OCI-LY3 (cell line): ENCODE measurements at regions not wholly inside any gene's neighbourhood (a gene's known extent, or its start where the extent isn't known, plus 50 kb on each side); places are given as distances from the start of the nearest gene placed in this dataset.

Experiments used
- H2AFZ ChIP-seq: fragments of 200-600, 300-600 bp; shearing (Covaris generic); 2 replicates; pipeline ENCODE4 v1.6.0; 2014; ENCODE audit warnings: antibody characterized with exemption, low read depth, low read length
- H3K27ac ChIP-seq: fragments of 200-600, 300-600 bp; sonication (generic); 2 replicates; pipeline ENCODE4 v1.5.1; 2014; ENCODE audit warnings: mild to moderate bottlenecking, low read length, moderate library complexity, mixed read lengths
- H3K27me3 ChIP-seq: fragments of 200-600, 300-600 bp; sonication (generic); 2 replicates; pipeline ENCODE4 v1.6.1; 2014; ENCODE audit warnings: low read depth, low read length, mixed read lengths
- H3K36me3 ChIP-seq: fragments of 200-600, 300-600 bp; sonication (generic); replicated peaks from 2 replicates; pipeline ENCODE3; 2014; ENCODE audit warnings: low read depth, low read length, mixed read lengths
- H3K4me1 ChIP-seq: fragments of 300-600, 200-600 bp; sonication (generic); 2 replicates; pipeline ENCODE4 v1.6.1; 2014; ENCODE audit warnings: low read length, mixed read lengths
- H3K4me2 ChIP-seq: fragments of 200-600, 300-600 bp; sonication (generic); 2 replicates; pipeline ENCODE4 v1.6.1; 2014; ENCODE audit warnings: low read length, mixed read lengths
- H3K4me3 ChIP-seq: fragments of 300-600, 200-600 bp; sonication (generic); 2 replicates; pipeline ENCODE4 v1.5.1; 2014; ENCODE audit warnings: antibody characterized with exemption, mild to moderate bottlenecking, low read length, moderate library complexity
- H3K79me2 ChIP-seq: fragments of 300-600, 200-600 bp; shearing (Covaris generic); 2 replicates; pipeline ENCODE4 v1.6.1; 2014; ENCODE audit warnings: mild to moderate bottlenecking, low read length, mixed read lengths
- H3K9ac ChIP-seq: fragments of 300-600, 200-600 bp; shearing (Covaris generic); 2 replicates; pipeline ENCODE4 v1.6.0; 2014; ENCODE audit warnings: mild to moderate bottlenecking, low read length, moderate library complexity
- H3K9me3 ChIP-seq: fragments of 200-600, 300-600 bp; shearing (Covaris generic); 2 replicates; pipeline ENCODE4 v1.6.1; 2014; ENCODE audit warnings: low read length, mixed read lengths; ENCODE audit not compliant: insufficient read depth
- H4K20me1 ChIP-seq: fragments of 200-600, 300-600 bp; sonication (generic); 2 replicates; pipeline ENCODE4 v1.6.1; 2016; ENCODE audit warnings: low read length, mixed read lengths; ENCODE audit not compliant: insufficient read depth
- EZH2phosphoT487 ChIP-seq: fragments of 200-600 bp; shearing (Covaris generic); IDR thresholded peaks from 2 replicates; pipeline ENCODE4 v1.6.1; 2018; ENCODE audit warnings: antibody characterized with exemption, mixed run types, low read depth
- TF ChIP-seq, protein P1 (sequence below): fragments of 200-600, 300-600 bp; sonication (generic); IDR thresholded peaks from 2 replicates; pipeline ENCODE4 v1.5.1; 2014; ENCODE audit warnings: antibody characterized with exemption, low read length, low read depth

DNA sequence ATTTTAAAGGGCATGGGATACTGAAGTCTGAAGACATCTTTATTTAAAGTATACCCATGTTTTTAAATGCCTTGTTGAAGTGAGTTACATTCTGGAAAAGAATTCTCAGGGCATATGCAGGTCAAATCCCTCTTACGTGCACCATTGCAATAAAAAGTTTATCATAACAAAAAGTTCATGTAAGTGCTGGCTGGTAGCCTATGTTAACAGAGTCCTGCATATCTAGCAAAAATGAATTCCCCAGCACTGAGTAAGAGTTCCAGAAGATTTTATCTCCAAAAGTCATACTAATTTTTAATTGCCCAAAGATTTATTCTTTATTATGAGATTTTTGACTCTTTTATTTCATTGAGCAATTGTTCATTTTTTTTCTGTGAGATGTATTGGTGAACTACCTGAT lies 104.7 kb upstream of the ROBO1 start:
- Histone ChIP-seq H3K27me3 (no peaks in the 10 kb centered on the region), H3K9me3 (no peaks in the 10 kb centered on the region), H3K4me3 (no peak overlapping the region), H3K79me2 (no peaks in the 10 kb centered on the region), H3K9ac (no peak overlapping the region), H3K36me3 (no peaks in the 10 kb centered on the region), H3K4me1 (no peaks in the 10 kb centered on the region), H3K4me2 (no peak overlapping the region), H3K27ac (no peak overlapping the region), H2AFZ (no peak overlapping the region), H4K20me1 (no peaks in the 10 kb centered on the region)
- no peak for TF ChIP-seq EZH2phosphoT487
- TF ChIP-seq, protein P1, sequence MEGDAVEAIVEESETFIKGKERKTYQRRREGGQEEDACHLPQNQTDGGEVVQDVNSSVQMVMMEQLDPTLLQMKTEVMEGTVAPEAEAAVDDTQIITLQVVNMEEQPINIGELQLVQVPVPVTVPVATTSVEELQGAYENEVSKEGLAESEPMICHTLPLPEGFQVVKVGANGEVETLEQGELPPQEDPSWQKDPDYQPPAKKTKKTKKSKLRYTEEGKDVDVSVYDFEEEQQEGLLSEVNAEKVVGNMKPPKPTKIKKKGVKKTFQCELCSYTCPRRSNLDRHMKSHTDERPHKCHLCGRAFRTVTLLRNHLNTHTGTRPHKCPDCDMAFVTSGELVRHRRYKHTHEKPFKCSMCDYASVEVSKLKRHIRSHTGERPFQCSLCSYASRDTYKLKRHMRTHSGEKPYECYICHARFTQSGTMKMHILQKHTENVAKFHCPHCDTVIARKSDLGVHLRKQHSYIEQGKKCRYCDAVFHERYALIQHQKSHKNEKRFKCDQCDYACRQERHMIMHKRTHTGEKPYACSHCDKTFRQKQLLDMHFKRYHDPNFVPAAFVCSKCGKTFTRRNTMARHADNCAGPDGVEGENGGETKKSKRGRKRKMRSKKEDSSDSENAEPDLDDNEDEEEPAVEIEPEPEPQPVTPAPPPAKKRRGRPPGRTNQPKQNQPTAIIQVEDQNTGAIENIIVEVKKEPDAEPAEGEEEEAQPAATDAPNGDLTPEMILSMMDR, result no peak

DNA sequence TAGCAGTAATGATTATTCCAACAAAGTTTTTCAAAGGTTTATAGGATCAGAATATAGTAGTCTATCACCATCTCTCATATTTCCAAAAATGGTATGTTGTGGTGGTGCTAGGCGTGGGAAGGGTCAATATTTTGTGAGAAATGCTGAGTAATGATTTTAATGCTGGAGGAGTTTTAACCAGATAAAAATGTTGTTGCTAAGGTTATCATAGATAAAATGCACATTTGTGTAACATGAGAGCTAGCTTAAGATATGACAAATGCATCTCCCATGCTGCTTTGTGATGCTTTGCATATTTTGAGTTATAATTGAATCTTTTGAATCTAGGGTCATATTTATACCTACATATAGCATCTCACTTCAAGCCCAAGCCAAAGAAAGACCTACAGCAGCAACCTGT lies 103.9 kb upstream of the ROBO1 start:
- H3K9ac ChIP-seq, result no peak overlapping the region
- no peaks in the 10 kb centered on the region for H3K79me2 ChIP-seq
- H3K27ac ChIP-seq, result no peak overlapping the region
- no peaks in the 10 kb centered on the region for H3K27me3 ChIP-seq
- H3K4me1 ChIP-seq, result no peaks in the 10 kb centered on the region
- H3K4me2 ChIP-seq, result no peak overlapping the region
- H4K20me1 ChIP-seq, result no peaks in the 10 kb centered on the region
- no peak overlapping the region for H3K4me3 ChIP-seq
- no peaks in the 10 kb centered on the region for H3K9me3 ChIP-seq
- TF ChIP-seq EZH2phosphoT487, result no peak
- TF ChIP-seq, protein P1, result no peak
- no peaks in the 10 kb centered on the region for H3K36me3 ChIP-seq
- H2AFZ ChIP-seq, result no peak overlapping the region

GRCh38 chr3:79870313-79870620 lies 102.5 kb upstream of the ROBO1 start:
- Histone ChIP-seq H4K20me1 (no peaks in the 10 kb centered on the region), H3K27ac (no peak overlapping the region), H3K4me1 (no peaks in the 10 kb centered on the region), H3K9ac (no peak overlapping the region), H3K27me3 (no peaks in the 10 kb centered on the region), H2AFZ (no peak overlapping the region), H3K9me3 (no peaks in the 10 kb centered on the region), H3K36me3 (no peaks in the 10 kb centered on the region), H3K4me3 (no peak overlapping the region), H3K4me2 (no peak overlapping the region), H3K79me2 (no peaks in the 10 kb centered on the region)
- TF ChIP-seq, protein P1, result no peak

DNA sequence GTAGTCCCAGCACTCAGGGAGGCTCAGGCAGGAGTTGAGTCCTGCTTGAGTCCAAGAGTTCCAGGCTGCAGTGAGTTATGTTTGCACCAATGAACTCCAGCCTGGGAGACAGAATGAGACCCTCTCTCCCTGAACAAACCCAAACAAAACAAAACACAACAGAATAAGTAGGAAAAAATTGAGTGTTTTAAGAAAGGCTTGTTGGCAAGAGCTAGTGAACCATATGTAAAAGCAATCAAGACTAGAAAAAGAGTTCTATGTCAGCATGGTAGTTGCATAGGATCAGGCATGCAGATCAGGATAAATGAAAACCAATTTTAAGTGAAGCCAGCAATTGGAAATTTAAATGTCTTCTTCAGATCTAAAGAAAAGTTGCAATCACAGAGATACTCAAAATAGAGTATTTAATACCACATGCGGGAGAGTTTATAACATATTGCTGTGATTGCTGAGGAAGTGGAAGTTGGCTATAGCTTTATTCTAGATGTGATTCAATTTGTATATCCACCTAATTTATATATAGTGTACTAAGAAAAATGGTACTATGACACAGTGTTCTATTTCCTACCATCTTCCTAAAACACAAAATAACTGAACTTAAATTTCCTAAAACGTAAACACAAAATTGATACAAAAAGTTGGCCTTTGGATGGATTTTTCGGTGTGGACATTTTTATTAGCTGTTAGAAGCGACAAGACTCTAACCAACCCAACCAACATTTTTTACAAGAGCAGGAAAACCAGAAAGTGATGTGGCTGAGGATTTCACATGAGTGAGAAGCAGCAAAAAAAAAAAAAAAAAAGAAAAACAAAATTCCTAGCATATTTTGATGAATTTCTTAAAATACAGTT lies 101.9 kb upstream of the ROBO1 start:
- no peak for TF ChIP-seq EZH2phosphoT487
- TF ChIP-seq, protein P1, result no peak
- Histone ChIP-seq H3K4me1 (no peaks in the 10 kb centered on the region), H3K4me3 (no peak overlapping the region), H4K20me1 (no peaks in the 10 kb centered on the region), H2AFZ (no peak overlapping the region), H3K9me3 (no peaks in the 10 kb centered on the region), H3K27me3 (no peaks in the 10 kb centered on the region), H3K36me3 (no peaks in the 10 kb centered on the region), H3K9ac (no peak overlapping the region), H3K79me2 (no peaks in the 10 kb centered on the region), H3K4me2 (no peak overlapping the region), H3K27ac (no peak overlapping the region)
